K562 (cell line): ENCODE measurements at regions not wholly inside any gene's neighbourhood (a gene's known extent, or its start where the extent isn't known, plus 50 kb on each side); places are given as distances from the start of the nearest gene placed in this dataset.

Experiments
- ATF4 ChIP-seq: fragments of 450-650 bp; formaldehyde crosslinking; IDR thresholded peaks from 2 replicates; pipeline ENCODE4 v1.4.0; 2022; ENCODE audit warnings: mild to moderate bottlenecking, moderate library complexity
- CBFB ChIP-seq: sonication (generic); formaldehyde crosslinking; IDR thresholded peaks from 2 replicates; pipeline ENCODE4 v1.4.0; 2020; ENCODE audit warnings: mild to moderate bottlenecking, missing genetic modification reagents
- CTCF ChIP-seq, 3 experiments: IDR thresholded peaks in 2 of 3; conservative IDR thresholded peaks in 1 of 3; 2 replicates each; pipeline ENCODE4 v1.5.1; 2011 to 2012; ENCODE audit warnings: low read length in 3 of 3, mild to moderate bottlenecking in 3 of 3, control low read depth in 2 of 3, improper control_type of control experiment in 1 of 3, inconsistent platforms in 1 of 3, low read depth in 1 of 3, mixed read lengths in 1 of 3, moderate library complexity in 1 of 3; ENCODE audit not compliant: insufficient read depth in 2 of 3
- EZH2 ChIP-seq: IDR thresholded peaks from 2 replicates; pipeline ENCODE4 v1.6.1; 2012; ENCODE audit warnings: low read depth, mild to moderate bottlenecking, inconsistent platforms, low read length, borderline replicate concordance
- GATAD2A ChIP-seq: fragments of 450-650 bp; IDR thresholded peaks from 2 replicates; pipeline ENCODE4 v1.6.1; 2017
- GMEB1 ChIP-seq: fragments of 250-450 bp; sonication (Bioruptor Pico); IDR thresholded peaks from 2 replicates; pipeline ENCODE4 v1.4.0; 2020; ENCODE audit warnings: mild to moderate bottlenecking
- MXI1 ChIP-seq: IDR thresholded peaks from 2 replicates; pipeline ENCODE4 v1.6.1; 2011; ENCODE audit warnings: low read depth, mild to moderate bottlenecking, improper control_type of control experiment, low read length
- PATZ1 ChIP-seq: fragments of 250-450 bp; sonication (Bioruptor Pico); IDR thresholded peaks from 2 replicates; pipeline ENCODE4 v1.5.0; 2020; ENCODE audit warnings: mild to moderate bottlenecking, borderline replicate concordance
- RAD51 ChIP-seq: fragments of 450-650 bp; IDR thresholded peaks from 2 replicates; pipeline ENCODE4 v1.7.1; 2016; ENCODE audit warnings: low read depth, mild to moderate bottlenecking, borderline replicate concordance
- RFX5 ChIP-seq: IDR thresholded peaks from 2 replicates; pipeline ENCODE4 v1.6.1; 2011; ENCODE audit warnings: low read depth, mild to moderate bottlenecking, improper control_type of control experiment, low read length
- USF2 ChIP-seq: sonication (generic); formaldehyde crosslinking; IDR thresholded peaks from 2 replicates; pipeline ENCODE4 v1.5.0; 2020; ENCODE audit warnings: missing genetic modification reagents
- ZFP36 ChIP-seq: fragments of 150-350 bp; IDR thresholded peaks from 2 replicates; pipeline ENCODE4 v1.6.1; 2018; ENCODE audit warnings: low read length, low read depth; ENCODE audit not compliant: partially characterized antibody
- ZNF124 ChIP-seq: sonication (generic); formaldehyde crosslinking; IDR thresholded peaks from 2 replicates; pipeline ENCODE4 v1.8.1; 2022; ENCODE audit warnings: missing genetic modification reagents

- TF ChIP-seq RAD51 = no peak
- no peak for TF ChIP-seq RFX5
- TF ChIP-seq PATZ1 (CRISPR knock-in tag) = no peak
- no peak for TF ChIP-seq ATF4
- no peak for TF ChIP-seq ZFP36
- TF ChIP-seq EZH2 = no peak
- no peak for TF ChIP-seq CTCF (IDR thresholded peaks at IDR 0.05 in 2 of 3, conservative IDR thresholded peaks at IDR 0.05 in 1 of 3; ENCODE audit: insufficient read depth in 2 of 3, low read depth in 1 of 3, low read length in 3 of 3)
- TF ChIP-seq GMEB1 (CRISPR knock-in tag) = no peak
- TF ChIP-seq CBFB (CRISPR knock-in tag) = no peak
- TF ChIP-seq ZNF124 (CRISPR knock-in tag) = no peak
- TF ChIP-seq MXI1 = no peak
- no peak for TF ChIP-seq GATAD2A
- TF ChIP-seq USF2 (CRISPR knock-in tag) = no peak
Observed at GRCh38 chr3:56914646-56915045, 112.9 kb upstream of the ARHGEF3 start.
